ENCODE measurements at regions not wholly inside any gene's neighbourhood (a gene's known extent, or its start where the extent isn't known, plus 50 kb on each side); places are given as distances from the start of the nearest gene placed in this dataset.

- POLR2A ChIA-PET (ENCODE audit: partially characterized antibody) = interaction anchor here (0.9 to 1.1 kb wide), 2 partner anchors 9 to 16 kb away, joined by 3 read pairs; no protein-coding TSS in a partner anchor
- H4K91ac ChIP-seq (replicated peaks; ENCODE audit: insufficient read length, low read length) = no peak overlapping the region
- H3K23ac ChIP-seq (ENCODE audit: insufficient read length) = no peak overlapping the region
- no peak overlapping the region for H2BK120ac ChIP-seq (replicated peaks; ENCODE audit: low read depth, low read length)
- H2BK5ac ChIP-seq (ENCODE audit: low read depth, low read length) = no peak overlapping the region
- H3K4ac ChIP-seq (replicated peaks; ENCODE audit: insufficient read length, low read depth, low read length) = no peak overlapping the region
- no peak overlapping the region for H3K4me3 ChIP-seq (ENCODE audit: extremely low read depth in 1 of 4, insufficient read depth in 2 of 4, low read depth in 3 of 4, low read length in 4 of 4)
- no peak overlapping the region for H3K14ac ChIP-seq (ENCODE audit: insufficient read length)
- H3K9ac ChIP-seq (replicated peaks in 1 of 4; ENCODE audit: extremely low read depth in 1 of 4, low read depth in 3 of 4, low read length in 3 of 4) = no peak overlapping the region
- no peaks in the 10 kb centered on the region; a peak in 1 of 7 replicates for H3K27me3 ChIP-seq (replicated peaks in 1 of 4; ENCODE audit: control insufficient read depth in 3 of 4, extremely low read depth in 1 of 4, insufficient read depth in 3 of 4, low read length in 3 of 4)
- no peak overlapping the region for H3K18ac ChIP-seq (ENCODE audit: extremely low read depth, low read length)
- H2AFZ ChIP-seq (ENCODE audit: low read length) = no peak overlapping the region
- DNase-seq (ENCODE audit: low read depth in 1 of 2, low spot score in 2 of 2) = no peak
- no peak overlapping the region for H2BK20ac ChIP-seq (ENCODE audit: low read length)
- H2AK5ac ChIP-seq (ENCODE audit: low read depth, low read length) = no peak overlapping the region
- H3K9me3 ChIP-seq (ENCODE audit: insufficient read depth in 2 of 2, low read depth in 1 of 2, low read length in 1 of 2) = 0 out of 4 replicates have a peak, but pooled peaks cover 0 to 1% of the 10 kb centered on the region in 2 experiments
- no peaks in the 10 kb centered on the region for H3K79me1 ChIP-seq (ENCODE audit: low read depth, low read length)
- no peak overlapping the region for H3K27ac ChIP-seq (ENCODE audit: low read depth, low read length)
- H4K8ac ChIP-seq (ENCODE audit: extremely low read depth, insufficient read depth, low read length) = no peak overlapping the region
- H3K36me3 ChIP-seq (ENCODE audit: control insufficient read depth in 2 of 4, insufficient read depth in 4 of 4, low read length in 3 of 4) = no peaks in the 10 kb centered on the region; a peak in 1 of 8 replicates
- H3K4me1 ChIP-seq (replicated peaks in 1 of 4; ENCODE audit: control insufficient read depth in 3 of 4, insufficient read depth in 4 of 4, low read length in 3 of 4) = peaks cover 0 to 6% (median 4%) of the 10 kb centered on the region in 4 experiments; a peak in 4 of 7 replicates
- no peak overlapping the region for H4K5ac ChIP-seq (ENCODE audit: insufficient read length, low read depth, low read length)
- WGBS, 2 experiments (ENCODE audit: extremely low coverage in 1 of 2, insufficient coverage in 1 of 2, insufficient read length in 1 of 2, insufficient replicate concordance in 2 of 2, low coverage in 1 of 2, low lambda C conversion rate in 2 of 2, missing lambda C conversion rate in 1 of 2) = 66% methylated on average over 4 of the region's 4 CpGs; no CpG with 5 or more reads in 1 of the 2 experiments
- no peak overlapping the region for H3K4me2 ChIP-seq (ENCODE audit: insufficient read depth in 1 of 2, low read depth in 2 of 2, low read length in 2 of 2)
- H3K56ac ChIP-seq (replicated peaks; ENCODE audit: insufficient read length, low read depth, low read length) = no peak overlapping the region
- FAIRE-seq = no peak
- H3K79me2 ChIP-seq (ENCODE audit: control insufficient read depth in 1 of 2, insufficient read depth in 2 of 2, low read length in 2 of 2) = no peaks in the 10 kb centered on the region
- H3K23me2 ChIP-seq (ENCODE audit: low read depth, low read length) = no peaks in the 10 kb centered on the region
- H2BK15ac ChIP-seq (ENCODE audit: low read length) = no peak overlapping the region; the same call in 1 of the 2 replicates
- H2BK12ac ChIP-seq (ENCODE audit: low read depth, low read length) = no peak overlapping the region
- no peaks in the 10 kb centered on the region for H4K20me1 ChIP-seq (replicated peaks in 1 of 2; ENCODE audit: control insufficient read depth in 1 of 2, insufficient read depth in 2 of 2, low read length in 2 of 2)
- CTCF ChIA-PET (ENCODE audit: partially characterized antibody) = interaction anchor here (0.6 to 18.1 kb wide), 7 partner anchors 9 to 1933 kb away, joined by 3 to 255 read pairs (median 3); no protein-coding TSS in a partner anchor
- TF ChIP-seq SP4 (IDR thresholded peaks at IDR 0.05; ENCODE audit: low read length) = no peak
- TF ChIP-seq TCF12 (IDR thresholded peaks at IDR 0.05; ENCODE audit: low read depth, low read length) = no peak
- no peak for TF ChIP-seq CHD1 (IDR thresholded peaks at IDR 0.05; ENCODE audit: low read depth, low read length)
- no peak for TF ChIP-seq CREB1 (IDR thresholded peaks at IDR 0.05)
- no peak for TF ChIP-seq CTCF (IDR thresholded peaks at IDR 0.05; ENCODE audit: control extremely low read depth in 1 of 3, insufficient read depth in 1 of 3, low read depth in 1 of 3, low read length in 3 of 3)
- TF ChIP-seq POLR2A (IDR thresholded peaks at IDR 0.05; ENCODE audit: control extremely low read depth in 1 of 2, low read depth in 2 of 2, low read length in 2 of 2) = no peak
- TF ChIP-seq KDM1A (IDR thresholded peaks at IDR 0.05; ENCODE audit: borderline replicate concordance, low read length) = no peak
- TF ChIP-seq TEAD4 (IDR thresholded peaks at IDR 0.05; ENCODE audit: low read depth, low read length) = no peak
- TF ChIP-seq HDAC2 (IDR thresholded peaks at IDR 0.05; ENCODE audit: borderline replicate concordance in 1 of 2, low read depth in 2 of 2, low read length in 2 of 2) = no peak
- TF ChIP-seq CEBPB (IDR thresholded peaks at IDR 0.05; ENCODE audit: low read depth, low read length) = no peak
Observed at GRCh38 chr15:66927201-66928077, 138.0 kb upstream of the SMAD3 start.
